DMS 273 (cell line): ENCODE measurements at regions not wholly inside any gene's neighbourhood (a gene's known extent, or its start where the extent isn't known, plus 50 kb on each side); places are given as distances from the start of the nearest gene placed in this dataset.
"Not testable (repeated sequence)": the region's sequence is repeated elsewhere in the genome, so short reads cannot be mapped to it uniquely, and the experiment has no call there.

Experiments
- DNase-seq: peaks from one replicate; lab custom pipeline; 2025; ENCODE audit not compliant: unreplicated experiment; lab: John Stamatoyannopoulos, UW

DNA sequence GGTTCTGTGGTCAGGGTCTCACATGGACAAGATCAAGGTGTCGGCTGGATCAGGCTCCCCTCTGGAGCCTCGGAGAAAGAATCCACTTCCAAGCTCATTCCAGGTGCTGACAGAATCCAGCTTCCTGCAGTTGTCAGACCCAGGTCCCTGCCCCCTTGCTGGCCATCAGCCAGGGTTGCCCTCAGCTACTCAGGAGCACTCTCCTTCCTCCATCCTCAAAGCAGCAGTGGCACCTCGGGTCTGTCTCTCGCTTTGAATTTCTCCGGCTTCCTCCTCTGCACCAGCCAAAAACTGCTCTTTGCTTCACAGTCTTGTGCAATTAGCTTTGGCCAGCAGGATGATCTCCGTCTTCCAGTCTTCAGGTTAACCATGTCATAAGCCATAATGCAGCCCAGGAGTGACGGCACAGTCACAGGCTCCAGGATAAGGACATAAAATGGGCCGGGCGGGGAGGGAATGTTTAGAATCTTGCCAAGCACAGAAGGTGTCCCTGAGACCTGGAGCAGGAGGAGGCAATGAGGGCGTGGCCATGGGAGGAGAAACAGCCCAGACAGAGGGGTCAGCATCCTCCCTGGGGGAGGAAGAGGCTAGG, 79.4 kb upstream of the SLC25A33 start:
- no peak for DNase-seq

GRCh38 chr1:9465640-9466039, 73.6 kb upstream of the SLC25A33 start:
- DNase-seq = no peak

DNA sequence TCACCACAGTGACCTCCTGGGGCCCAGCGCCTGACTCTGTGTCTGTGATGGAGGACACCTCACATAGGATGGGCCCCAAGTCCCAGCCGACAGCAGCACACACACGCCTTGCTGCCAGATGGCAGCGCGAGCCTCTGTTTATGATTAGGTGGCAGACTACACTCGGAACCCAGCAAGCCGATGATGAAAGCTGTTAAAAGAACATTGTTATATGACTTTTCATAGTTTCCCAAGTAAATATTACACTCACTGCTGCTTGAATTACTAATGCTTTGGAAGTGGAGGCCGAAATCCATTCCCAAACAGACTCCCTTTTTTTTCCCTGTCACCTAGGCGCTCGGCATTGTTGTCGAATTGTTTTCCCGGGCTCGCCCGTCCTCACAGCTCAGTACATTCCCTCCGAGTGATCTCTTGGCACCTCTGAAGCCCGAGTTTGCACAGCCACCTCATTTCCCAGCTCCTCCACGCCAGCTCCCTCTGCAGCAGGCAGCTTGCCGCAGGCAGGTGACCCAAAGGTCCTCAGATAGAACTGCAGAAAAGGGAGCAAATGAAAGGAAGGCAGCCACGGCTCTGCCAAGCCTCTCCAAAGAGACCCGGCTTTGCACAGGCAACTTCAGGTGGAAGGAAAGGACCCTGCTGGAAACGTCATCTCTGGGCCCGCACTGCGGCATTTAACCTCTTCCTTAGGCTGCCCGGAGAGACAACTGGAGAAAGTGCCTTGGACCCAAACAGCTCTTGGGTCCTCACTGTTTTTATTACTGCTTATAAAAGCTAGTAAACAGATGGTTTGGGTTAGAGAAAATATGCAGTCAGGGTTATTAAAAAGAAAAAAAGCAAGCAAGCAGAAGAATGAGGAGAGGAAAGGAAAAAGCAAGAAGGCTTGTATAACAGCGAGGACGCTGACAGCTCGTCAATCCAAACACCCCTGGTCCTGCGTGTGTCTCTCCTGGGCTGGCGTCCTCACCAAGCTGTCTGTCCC, 72.2 kb upstream of the SLC25A33 start:
- DNase-seq = no peak

- not testable (repeated sequence) for DNase-seq
Observed at GRCh38 chr1:9469882-9470281, 69.4 kb upstream of the SLC25A33 start.

DNA sequence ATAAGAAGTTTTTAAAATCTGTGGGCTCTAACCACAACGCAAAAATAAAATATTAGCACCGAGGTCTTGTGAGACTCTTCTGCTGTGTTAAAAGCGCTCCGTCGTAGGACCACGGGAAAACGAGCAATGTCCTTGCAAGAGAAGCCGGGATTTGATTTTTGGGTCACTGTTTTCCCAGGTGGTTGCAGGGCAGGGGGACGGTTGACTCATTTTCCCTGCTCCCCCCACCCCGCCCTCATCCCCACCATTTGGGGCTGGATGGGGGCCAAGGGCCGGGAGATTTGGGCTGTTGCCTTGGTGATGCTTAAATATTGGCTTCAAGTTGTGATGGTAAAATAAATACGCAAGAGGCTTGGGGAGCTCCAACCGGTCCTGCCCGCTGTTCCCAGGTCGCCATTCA, 67.6 kb upstream of the SLC25A33 start:
- DNase-seq = no peak

DNA sequence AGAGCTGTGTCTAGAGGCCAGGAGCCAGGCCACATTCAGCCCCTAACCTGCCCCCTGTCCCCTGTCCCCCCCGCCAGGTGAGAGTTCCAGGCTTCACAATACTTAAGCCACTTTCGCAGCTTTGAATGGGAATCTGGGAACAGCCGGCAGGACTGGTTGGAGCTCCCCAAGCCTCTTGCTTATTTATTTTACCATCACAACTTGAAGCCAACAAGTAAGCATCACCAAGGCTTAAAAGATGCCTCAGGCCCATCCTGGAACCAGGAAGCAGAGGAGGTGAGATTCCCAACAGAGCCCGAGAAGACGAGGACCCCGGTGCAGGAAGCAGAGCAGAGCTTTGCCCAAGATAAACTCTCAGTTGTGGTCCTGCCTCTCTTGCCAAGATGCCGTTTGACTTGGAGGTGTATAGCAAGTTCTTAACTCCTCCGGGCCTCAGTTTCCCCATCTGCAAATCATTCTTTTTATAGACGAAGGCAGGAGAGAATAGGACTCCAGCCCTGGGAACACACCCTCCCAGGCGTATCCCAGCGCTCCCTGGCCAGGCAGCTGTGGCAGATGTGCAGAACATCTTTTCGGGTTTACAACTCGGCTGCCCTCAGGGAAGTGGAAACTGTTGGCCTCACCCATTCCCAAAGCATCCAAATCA, 66.8 kb upstream of the SLC25A33 start:
- DNase-seq = no peak

DNA sequence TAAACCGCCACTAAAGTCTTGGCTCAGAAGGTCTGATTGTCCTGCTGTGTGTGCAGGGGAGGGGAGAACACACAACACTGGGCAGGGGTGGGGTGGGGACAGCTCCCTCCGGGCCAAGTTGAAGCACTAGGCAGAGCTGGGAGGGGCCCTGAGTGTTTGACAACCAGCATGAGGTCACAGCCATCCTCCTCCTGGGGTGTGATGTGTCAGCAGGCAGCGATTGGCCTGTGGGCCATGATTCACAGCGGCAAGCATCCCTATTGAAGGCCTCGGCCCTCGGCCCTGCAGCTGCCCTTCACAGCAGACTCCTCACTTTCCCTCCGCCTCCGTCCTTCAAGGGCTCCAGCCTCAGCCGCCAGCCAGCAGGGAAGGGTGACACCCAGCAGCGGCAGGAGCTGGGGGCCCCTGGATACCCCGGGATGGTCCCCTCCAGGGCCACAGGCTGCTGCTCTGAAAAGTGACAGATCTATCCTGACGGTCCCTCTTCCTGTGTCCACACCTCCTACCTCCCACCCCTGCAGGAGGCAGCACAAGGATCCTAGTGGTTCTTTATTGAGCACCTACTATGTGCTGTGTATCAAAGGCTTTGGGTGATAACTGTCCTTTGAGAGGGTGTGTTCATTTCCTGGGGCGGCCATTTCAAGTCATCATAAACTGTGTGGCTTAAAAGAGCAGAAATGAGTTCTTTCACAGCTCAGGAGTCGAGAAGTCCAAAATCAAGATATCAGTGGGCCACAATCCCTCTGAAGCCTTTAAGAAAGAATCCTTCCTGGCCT, 66.0 kb upstream of the SLC25A33 start:
- DNase-seq = no peak

GRCh38 chr1:9475061-9475627, 64.1 kb upstream of the SLC25A33 start:
- DNase-seq = no peak

DNA sequence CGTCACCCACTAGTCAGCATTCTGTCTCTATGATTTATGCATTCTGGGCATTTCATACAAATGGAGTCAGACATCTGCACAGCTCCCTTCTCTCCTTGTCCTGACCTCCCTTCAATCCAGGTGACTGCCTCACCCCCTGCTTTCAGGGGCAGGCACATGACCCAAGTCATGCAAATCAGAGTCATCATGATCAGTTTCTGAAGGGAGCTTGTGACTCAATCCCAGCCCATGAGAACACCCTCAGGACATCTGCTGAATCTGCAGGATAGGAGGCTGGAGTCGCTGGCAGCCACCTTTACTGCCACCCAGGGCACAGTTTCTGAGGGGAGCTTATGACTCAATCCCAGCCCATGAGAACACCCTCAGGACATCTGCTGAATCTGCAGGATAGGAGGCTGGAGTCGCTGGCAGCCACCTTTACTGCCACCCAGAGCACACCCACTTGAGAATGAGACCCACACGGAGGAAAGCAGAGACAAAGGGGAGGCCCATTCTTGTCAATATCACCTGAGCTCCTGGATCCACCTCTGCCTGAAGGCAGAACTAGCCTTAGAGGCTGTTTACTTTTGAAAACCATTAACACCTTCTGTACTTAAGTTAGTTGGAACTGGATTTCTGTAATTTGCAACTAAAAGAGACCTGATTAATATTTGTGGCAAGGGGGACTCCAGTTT, 62.3 kb upstream of the SLC25A33 start:
- no peak for DNase-seq

DNA sequence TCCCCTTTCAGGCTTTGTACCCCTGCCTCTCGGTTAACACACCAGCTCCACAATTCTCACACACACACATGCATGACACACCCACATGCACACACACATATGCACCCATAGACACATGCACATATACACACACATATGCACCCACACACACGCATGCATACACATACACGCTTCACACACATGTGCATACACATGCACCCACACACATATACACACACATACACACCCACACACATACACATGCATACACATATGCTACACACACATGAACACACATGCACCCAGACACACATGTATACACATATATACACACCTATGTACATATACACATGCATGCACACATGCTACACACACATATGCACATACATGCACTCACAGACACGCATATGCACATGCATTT, 61.7 kb upstream of the SLC25A33 start:
- no peak for DNase-seq

GRCh38 chr1:9478021-9478420, 61.2 kb upstream of the SLC25A33 start:
- DNase-seq = no peak

GRCh38 chr1:9481048-9481447, 58.2 kb upstream of the SLC25A33 start:
- no peak for DNase-seq

DNA sequence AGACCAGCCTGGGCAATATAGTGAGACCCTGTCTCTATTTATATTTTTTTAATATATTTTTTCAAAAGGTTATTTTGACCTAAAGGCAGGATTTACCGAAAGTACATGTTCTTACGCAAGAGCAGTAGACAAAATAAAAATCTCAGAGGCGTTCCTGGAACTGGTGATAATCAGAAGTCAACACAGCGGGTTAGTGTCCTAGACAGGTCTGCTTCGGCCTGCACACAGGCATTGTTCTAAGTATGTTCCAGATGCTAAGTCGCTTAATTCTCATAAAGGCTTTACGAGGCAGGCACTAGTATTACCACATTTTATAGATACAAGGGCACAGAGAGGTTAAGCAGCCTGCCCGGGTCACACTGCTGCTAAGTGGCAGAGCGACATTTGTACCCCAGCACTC, 56.9 kb upstream of the SLC25A33 start:
- DNase-seq = no peak

DNA sequence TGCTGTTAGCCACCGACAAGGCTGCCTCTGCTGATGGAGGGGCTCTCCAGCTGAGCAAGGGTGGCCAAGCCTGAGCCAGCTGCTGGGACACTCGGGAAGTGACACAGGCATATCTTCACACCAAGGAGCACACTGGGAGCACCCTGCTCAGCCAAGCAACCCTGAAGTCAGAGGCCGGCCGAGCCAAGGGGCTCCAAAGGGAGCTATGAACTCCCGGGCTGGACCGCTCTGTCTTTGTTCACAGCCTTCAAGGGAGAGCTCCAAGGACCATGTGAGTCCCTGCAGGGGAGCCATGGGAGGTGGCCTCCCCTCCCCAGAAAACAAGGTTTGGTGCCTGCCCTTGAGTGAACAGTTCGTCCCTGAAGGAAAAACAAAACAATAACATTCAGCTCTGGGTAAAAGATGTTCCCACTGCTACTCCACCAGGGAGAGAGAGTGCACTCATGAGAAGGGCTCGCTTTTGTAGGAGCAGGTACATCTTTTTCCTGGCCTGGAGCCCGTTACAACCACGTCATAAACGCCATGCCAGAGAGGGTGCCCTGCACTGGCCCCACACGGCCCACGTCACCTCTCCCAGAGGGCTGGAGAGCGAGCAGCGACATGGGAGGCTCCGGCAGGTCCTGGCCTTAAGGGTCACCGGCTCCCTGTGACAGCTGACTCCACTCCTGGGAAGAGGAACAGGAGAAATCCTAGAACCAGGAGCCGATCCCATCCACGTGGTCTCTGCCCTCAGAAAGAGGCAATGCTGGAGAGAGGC, 56.3 kb upstream of the SLC25A33 start:
- no peak for DNase-seq

GRCh38 chr1:9486466-9487140, 52.7 kb upstream of the SLC25A33 start:
- DNase-seq = peak; percentile 61
